SW480 (cell line): ENCODE measurements at regions not wholly inside any gene's neighbourhood (a gene's known extent, or its start where the extent isn't known, plus 50 kb on each side); places are given as distances from the start of the nearest gene placed in this dataset.
"Not testable (repeated sequence)": the region's sequence is repeated elsewhere in the genome, so short reads cannot be mapped to it uniquely, and the experiment has no call there.

Source experiments
- DNase-seq: peaks from one replicate; pipeline ENCODE4 v3.0.0-alpha.2; 2016; ENCODE audit warnings: low spot score

GRCh38 chr3:30469133-30469532 lies 137.3 kb upstream of the TGFBR2 start:
- no peak for DNase-seq

GRCh38 chr3:30470496-30470895 lies 135.9 kb upstream of the TGFBR2 start:
- no peak for DNase-seq

GRCh38 chr3:30471066-30471465 lies 135.3 kb upstream of the TGFBR2 start:
- DNase-seq = no peak

- DNase-seq = no peak
Measured at GRCh38 chr3:30471796-30472489, 134.5 kb upstream of the TGFBR2 start.

DNA sequence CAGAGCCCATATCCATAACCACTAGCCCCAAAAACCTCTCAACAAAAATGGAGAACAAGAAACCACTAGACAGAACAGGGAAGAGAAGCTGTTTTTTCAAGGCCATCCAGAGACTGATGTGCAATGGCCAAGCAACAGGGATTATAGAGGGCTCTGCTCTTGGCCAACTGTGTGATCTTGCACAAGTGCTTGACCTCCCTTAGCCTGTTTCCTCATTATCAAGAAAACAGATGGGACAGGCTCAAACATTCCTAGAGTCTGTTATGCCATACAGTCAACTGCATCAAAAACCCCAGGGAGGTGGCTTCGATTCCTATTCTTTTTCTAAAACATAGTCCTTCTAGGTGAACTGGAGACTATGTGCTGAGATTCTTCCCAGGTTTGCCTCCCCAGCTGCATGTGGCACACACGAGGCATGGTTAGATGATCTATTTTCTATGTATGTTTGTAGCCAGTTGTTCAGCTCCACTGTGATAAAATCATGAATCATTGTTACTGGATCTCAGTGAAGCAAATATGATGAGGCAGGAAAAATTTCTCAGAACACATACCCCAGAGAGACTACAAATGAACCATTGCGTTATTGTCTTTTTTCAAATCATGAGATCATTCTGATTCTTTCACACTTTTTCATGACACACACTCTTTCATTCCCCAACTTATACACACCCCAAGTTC lies 132.9 kb upstream of the TGFBR2 start:
- no peak for DNase-seq

GRCh38 chr3:30474371-30474770 lies 132.0 kb upstream of the TGFBR2 start:
- DNase-seq = no peak

GRCh38 chr3:30475038-30475808 lies 131.2 kb upstream of the TGFBR2 start:
- DNase-seq = peak; percentile 78

DNA sequence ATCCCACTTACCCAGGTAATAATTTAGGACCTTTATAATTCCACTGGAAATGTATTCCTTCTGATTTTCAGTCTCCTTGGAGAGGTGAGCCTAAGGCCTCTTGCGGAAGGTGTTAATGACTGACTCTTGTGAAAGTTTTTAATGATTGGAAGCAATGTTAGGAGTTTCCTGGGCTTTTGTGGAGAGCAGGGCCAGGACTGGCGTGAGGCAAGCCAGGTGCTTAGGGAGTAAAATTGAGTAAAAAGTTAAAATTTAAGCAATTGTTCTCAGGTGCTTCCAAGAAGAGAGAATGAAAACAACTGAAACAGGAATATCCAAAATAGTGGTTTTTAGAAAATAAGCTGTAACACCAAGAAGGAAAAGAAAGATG lies 130.6 kb upstream of the TGFBR2 start:
- DNase-seq = no peak

- peak; percentile 83 for DNase-seq
Measured at GRCh38 chr3:30476368-30477084, 129.9 kb upstream of the TGFBR2 start.

GRCh38 chr3:30477149-30477921 lies 129.1 kb upstream of the TGFBR2 start:
- DNase-seq = no peak

DNA sequence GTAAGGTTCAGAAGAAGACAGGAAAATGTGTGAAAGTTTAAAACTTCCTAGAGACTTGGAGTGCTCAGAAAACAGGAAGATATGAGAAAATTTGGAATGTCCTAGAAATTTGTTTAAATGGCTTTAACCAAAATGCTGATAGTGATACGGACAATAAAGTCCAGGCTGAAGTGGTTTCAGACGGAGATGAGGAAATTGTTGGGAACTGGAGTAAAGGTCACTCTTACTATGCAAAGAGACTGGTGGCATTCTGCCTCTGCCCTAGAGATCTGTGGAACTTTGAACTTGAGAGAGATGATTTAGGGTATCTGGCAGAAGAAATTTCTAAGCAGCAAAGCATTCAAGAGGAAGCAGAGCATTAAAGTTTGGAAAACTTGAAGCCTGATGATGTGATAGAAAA lies 126.7 kb upstream of the TGFBR2 start:
- DNase-seq = not testable (repeated sequence)

GRCh38 chr3:30480156-30480555 lies 126.2 kb upstream of the TGFBR2 start:
- not testable (repeated sequence) for DNase-seq

DNA sequence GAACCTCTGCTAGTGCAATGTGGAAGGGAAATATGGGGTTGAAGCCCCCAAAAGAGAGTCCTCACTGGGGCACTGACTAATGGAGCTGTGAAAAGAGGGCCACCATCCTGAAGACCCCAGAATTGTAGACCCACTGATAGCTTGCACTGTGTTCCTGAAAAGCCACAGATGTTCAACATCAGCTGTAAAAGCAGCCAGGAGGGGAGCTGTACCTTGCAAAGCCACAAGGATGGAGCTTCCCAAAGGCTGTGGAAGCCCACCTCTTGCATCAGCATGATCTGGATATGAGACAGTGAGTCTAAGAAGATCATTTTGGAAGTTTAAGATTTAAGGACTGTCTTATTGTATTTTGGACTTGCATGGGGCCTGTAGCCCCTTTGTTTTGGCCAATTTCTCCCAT lies 125.8 kb upstream of the TGFBR2 start:
- DNase-seq = no peak

DNA sequence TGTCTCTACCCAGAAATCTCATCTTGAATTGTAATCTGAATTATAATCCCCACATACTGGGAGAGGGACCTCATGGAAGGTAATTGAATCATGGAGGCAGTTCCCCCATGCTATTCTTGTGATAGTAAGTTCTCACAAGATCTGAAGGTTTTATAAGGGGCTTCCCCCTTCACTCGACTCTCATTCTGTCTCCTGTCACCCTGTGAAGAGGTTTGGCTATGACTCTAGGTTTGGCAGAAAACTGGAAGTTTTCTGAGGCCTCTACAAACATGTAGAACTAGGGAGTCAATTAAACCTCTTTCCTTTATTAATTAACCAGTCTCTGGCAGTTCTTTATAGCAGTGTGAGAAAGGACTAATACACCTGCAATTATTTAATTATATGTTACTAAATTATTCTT lies 125.2 kb upstream of the TGFBR2 start:
- no peak for DNase-seq

DNA sequence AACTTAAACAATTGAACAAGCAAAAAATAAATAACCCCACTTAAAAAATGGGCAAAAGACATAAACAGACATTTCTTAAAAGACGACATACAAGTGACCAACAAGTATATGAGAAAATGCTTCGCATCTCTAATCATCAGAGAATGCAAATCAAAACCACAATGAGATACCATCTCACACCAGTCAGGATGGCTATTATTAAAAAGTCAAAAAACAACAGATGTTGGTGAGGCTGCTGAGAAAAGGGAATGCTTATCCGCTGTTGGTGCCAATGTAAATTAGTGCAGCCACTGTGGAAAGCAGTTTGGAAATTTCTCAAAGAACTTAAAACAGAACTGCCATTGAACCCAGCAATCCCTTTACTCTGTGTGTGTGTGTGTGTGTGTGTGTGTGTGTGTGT lies 122.2 kb upstream of the TGFBR2 start:
- DNase-seq = not testable (repeated sequence)

DNA sequence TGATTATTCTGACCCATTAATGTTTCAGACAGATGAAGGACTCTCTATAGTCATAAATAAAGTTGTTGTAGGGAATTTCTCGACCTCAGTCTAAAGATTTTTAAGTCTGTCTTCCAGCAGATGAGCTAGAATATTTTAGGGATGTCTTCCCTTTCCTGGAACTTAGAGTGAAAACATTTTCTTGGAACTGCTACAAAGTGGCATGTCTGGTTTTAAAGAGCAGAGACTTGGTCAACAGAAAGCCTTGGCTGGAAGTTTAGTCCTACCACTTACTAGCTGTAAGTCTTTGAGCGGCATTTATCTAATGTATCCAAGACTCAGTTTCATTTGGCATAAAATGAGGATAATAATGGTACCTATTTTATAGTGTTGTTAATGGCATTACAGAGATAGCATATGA lies 120.0 kb upstream of the TGFBR2 start:
- DNase-seq = no peak

DNA sequence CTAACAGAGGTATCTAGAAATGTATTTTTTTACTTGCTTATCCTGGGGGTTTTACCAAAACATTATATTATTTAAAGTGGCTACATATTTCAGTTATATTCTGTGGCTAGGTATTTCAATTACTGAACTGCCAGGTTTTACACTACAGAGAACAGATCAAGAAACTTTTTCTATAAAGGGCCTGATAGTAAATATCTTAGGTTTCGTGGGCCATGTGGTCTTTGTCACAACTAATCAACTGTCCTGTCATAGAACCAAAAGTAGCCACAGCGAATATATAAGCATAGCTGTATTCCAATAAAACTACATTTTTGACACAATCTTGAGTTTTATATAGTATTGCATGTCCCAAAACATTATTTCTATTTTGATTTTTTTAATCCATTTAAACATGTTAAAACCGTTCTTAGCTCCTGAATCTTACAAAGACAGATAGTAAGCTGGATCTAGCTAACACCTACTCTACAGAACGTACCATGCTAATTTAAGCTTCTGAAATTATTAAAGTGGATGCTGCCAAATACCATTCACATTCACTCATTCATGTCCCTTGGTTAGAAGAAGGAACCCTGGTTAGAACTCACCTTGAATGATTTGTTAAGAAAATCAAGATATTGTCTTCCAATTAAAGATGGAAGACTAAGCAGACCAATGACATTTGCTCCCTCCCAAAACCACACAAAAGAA lies 118.2 kb upstream of the TGFBR2 start:
- no peak for DNase-seq

- DNase-seq = no peak
Measured at GRCh38 chr3:30492322-30493192, 113.8 kb upstream of the TGFBR2 start.

- no peak for DNase-seq
Measured at GRCh38 chr3:30493911-30494311, 112.5 kb upstream of the TGFBR2 start.
